Nephron progenitor cell (in vitro differentiated cells): ENCODE measurements at regions not wholly inside any gene's neighbourhood (a gene's known extent, or its start where the extent isn't known, plus 50 kb on each side); places are given as distances from the start of the nearest gene placed in this dataset.

Source experiments
- DNase-seq: peaks from one replicate; pipeline ENCODE4 v3.0.0; 2021
- H3K27ac Mint-ChIP-seq: 2 replicates; pipeline ENCODE4 v1.8.0; 2021; ENCODE audit warnings: mild to moderate bottlenecking, moderate library complexity, mixed read lengths
- H3K27me3 Mint-ChIP-seq: 2 replicates; pipeline ENCODE4 v1.8.0; 2021; ENCODE audit warnings: mild to moderate bottlenecking, low read depth, mixed read lengths; ENCODE audit not compliant: poor library complexity
- H3K36me3 Mint-ChIP-seq: 2 replicates; pipeline ENCODE4 v1.8.0; 2021; ENCODE audit warnings: low read depth, mixed read lengths
- H3K4me1 Mint-ChIP-seq: 2 replicates; pipeline ENCODE4 v1.8.0; 2021; ENCODE audit warnings: mixed read lengths
- H3K4me3 Mint-ChIP-seq: 2 replicates; pipeline ENCODE4 v1.8.0; 2021; ENCODE audit warnings: mild to moderate bottlenecking, moderate library complexity, mixed read lengths
- H3K9me3 Mint-ChIP-seq: 2 replicates; pipeline ENCODE4 v1.8.0; 2021; ENCODE audit warnings: mild to moderate bottlenecking, moderate library complexity, mixed read lengths
- CTCF ChIP-seq: fragments of 200-600 bp; sonication (generic); IDR thresholded peaks from 2 replicates; pipeline ENCODE4 v1.5.0; 2021; ENCODE audit warnings: antibody characterized with exemption

GRCh38 chr10:47141349-47141748 is 158.6 kb upstream of the GDF10 start:
- TF ChIP-seq CTCF = no peak
- no peaks in the 10 kb centered on the region for H3K36me3 Mint-ChIP-seq
- no peak for DNase-seq
- peaks cover 9% of the 10 kb centered on the region for H3K27me3 Mint-ChIP-seq
- peaks cover 22% of the 10 kb centered on the region for H3K4me1 Mint-ChIP-seq
- peaks cover 3% of the 10 kb centered on the region for H3K9me3 Mint-ChIP-seq
- H3K4me3 Mint-ChIP-seq = no peak overlapping the region
- H3K27ac Mint-ChIP-seq = no peak overlapping the region

- Mint-ChIP-seq H3K27me3 (peaks cover 6% of the 10 kb centered on the region), H3K4me3 (no peak overlapping the region), H3K36me3 (no peaks in the 10 kb centered on the region), H3K9me3 (peaks cover 3% of the 10 kb centered on the region), H3K27ac (no peak overlapping the region), H3K4me1 (peaks cover 26% of the 10 kb centered on the region)
- no peak for TF ChIP-seq CTCF
- DNase-seq = no peak
Measured at GRCh38 chr10:47143072-47143471, 156.9 kb upstream of the GDF10 start.

- Mint-ChIP-seq H3K27me3 (peaks cover 6% of the 10 kb centered on the region), H3K27ac (peak overlapping the region; percentile 93), H3K9me3 (peaks cover 3% of the 10 kb centered on the region), H3K36me3 (no peaks in the 10 kb centered on the region), H3K4me3 (no peak overlapping the region), H3K4me1 (peaks cover 26% of the 10 kb centered on the region)
- no peak for TF ChIP-seq CTCF
- DNase-seq = no peak
Measured at GRCh38 chr10:47143473-47143872, 156.5 kb upstream of the GDF10 start.

- no peak overlapping the region for H3K4me3 Mint-ChIP-seq
- no peak overlapping the region for H3K27ac Mint-ChIP-seq
- H3K36me3 Mint-ChIP-seq = no peaks in the 10 kb centered on the region
- H3K9me3 Mint-ChIP-seq = no peaks in the 10 kb centered on the region
- DNase-seq = no peak
- peaks cover 6% of the 10 kb centered on the region for H3K27me3 Mint-ChIP-seq
- H3K4me1 Mint-ChIP-seq = peaks cover 17% of the 10 kb centered on the region
- TF ChIP-seq CTCF = no peak
Measured at GRCh38 chr10:47144525-47144924, 155.5 kb upstream of the GDF10 start.

- Mint-ChIP-seq H3K4me1 (peaks cover 17% of the 10 kb centered on the region), H3K4me3 (no peak overlapping the region), H3K27me3 (peaks cover 8% of the 10 kb centered on the region), H3K27ac (no peak overlapping the region), H3K36me3 (no peaks in the 10 kb centered on the region), H3K9me3 (no peaks in the 10 kb centered on the region)
- TF ChIP-seq CTCF = no peak
- no peak for DNase-seq
Measured at GRCh38 chr10:47145290-47145934, 154.6 kb upstream of the GDF10 start.

- Mint-ChIP-seq H3K4me3 (no peak overlapping the region), H3K36me3 (no peaks in the 10 kb centered on the region), H3K27ac (no peak overlapping the region), H3K27me3 (peaks cover 9% of the 10 kb centered on the region), H3K4me1 (peaks cover 17% of the 10 kb centered on the region), H3K9me3 (no peaks in the 10 kb centered on the region)
- no peak for TF ChIP-seq CTCF
- no peak for DNase-seq
Measured at GRCh38 chr10:47146572-47146971, 153.4 kb upstream of the GDF10 start.
